DND-41 (cell line): ENCODE measurements at regions not wholly inside any gene's neighbourhood (a gene's known extent, or its start where the extent isn't known, plus 50 kb on each side); places are given as distances from the start of the nearest gene placed in this dataset.

Experiments used
- EZH2 ChIP-seq: IDR thresholded peaks from 3 replicates; pipeline ENCODE4 v1.6.1; 2012; ENCODE audit warnings: borderline replicate concordance, low read depth, mild to moderate bottlenecking, moderate library complexity, low read length, inconsistent platforms; ENCODE audit not compliant: severe bottlenecking
- TF ChIP-seq, protein P1 (sequence below): IDR thresholded peaks from 2 replicates; pipeline ENCODE4 v1.5.1; 2012; ENCODE audit warnings: borderline replicate concordance, low read length, moderate library complexity, mild to moderate bottlenecking; ENCODE audit not compliant: poor library complexity, severe bottlenecking; ENCODE audit errors: extremely low read depth

DNA sequence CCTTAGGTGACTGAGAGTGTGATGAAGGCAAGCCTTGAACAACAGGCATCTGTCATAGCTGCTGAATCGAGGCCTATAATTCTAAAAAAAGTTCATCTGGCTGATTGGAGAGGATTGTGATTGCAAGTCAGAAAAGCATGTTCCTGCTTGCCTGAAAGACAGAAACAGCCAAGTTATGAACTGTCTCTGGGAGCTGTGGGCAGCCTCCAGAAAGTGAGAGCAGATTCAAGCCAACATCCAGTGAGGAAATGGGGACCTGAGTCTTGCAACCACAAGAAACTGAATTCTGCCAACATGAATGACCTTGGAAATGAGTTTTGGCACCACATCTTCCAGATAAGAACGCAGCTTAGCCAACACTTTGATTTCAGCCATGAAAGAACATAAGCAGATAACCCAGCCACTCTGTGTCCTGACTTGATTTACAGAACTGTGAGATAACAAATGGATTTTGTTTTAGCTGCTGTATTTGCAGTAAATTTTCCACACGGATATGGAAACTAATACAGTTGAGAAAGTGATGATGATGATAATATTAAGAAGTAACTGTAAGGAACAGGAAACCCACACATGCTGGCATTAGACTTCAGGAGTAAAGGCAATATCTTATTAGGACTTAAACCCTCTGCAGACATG, 240.3 kb upstream of the NDST3 start:
- TF ChIP-seq, protein P1, sequence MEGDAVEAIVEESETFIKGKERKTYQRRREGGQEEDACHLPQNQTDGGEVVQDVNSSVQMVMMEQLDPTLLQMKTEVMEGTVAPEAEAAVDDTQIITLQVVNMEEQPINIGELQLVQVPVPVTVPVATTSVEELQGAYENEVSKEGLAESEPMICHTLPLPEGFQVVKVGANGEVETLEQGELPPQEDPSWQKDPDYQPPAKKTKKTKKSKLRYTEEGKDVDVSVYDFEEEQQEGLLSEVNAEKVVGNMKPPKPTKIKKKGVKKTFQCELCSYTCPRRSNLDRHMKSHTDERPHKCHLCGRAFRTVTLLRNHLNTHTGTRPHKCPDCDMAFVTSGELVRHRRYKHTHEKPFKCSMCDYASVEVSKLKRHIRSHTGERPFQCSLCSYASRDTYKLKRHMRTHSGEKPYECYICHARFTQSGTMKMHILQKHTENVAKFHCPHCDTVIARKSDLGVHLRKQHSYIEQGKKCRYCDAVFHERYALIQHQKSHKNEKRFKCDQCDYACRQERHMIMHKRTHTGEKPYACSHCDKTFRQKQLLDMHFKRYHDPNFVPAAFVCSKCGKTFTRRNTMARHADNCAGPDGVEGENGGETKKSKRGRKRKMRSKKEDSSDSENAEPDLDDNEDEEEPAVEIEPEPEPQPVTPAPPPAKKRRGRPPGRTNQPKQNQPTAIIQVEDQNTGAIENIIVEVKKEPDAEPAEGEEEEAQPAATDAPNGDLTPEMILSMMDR: no peak
- no peak for TF ChIP-seq EZH2
